Erythroblast (primary cell): ENCODE measurements at regions not wholly inside any gene's neighbourhood (a gene's known extent, or its start where the extent isn't known, plus 50 kb on each side); places are given as distances from the start of the nearest gene placed in this dataset.

ENCODE experiments used
- GATA1 ChIP-seq: IDR thresholded peaks from 2 replicates; pipeline ENCODE4 v1.6.1; 2011; ENCODE audit warnings: low read depth, mild to moderate bottlenecking, control low read depth, low read length, moderate library complexity
- POLR2A ChIP-seq: IDR thresholded peaks from 2 replicates; pipeline ENCODE4 v1.6.1; 2011; ENCODE audit warnings: mild to moderate bottlenecking, low read length

DNA sequence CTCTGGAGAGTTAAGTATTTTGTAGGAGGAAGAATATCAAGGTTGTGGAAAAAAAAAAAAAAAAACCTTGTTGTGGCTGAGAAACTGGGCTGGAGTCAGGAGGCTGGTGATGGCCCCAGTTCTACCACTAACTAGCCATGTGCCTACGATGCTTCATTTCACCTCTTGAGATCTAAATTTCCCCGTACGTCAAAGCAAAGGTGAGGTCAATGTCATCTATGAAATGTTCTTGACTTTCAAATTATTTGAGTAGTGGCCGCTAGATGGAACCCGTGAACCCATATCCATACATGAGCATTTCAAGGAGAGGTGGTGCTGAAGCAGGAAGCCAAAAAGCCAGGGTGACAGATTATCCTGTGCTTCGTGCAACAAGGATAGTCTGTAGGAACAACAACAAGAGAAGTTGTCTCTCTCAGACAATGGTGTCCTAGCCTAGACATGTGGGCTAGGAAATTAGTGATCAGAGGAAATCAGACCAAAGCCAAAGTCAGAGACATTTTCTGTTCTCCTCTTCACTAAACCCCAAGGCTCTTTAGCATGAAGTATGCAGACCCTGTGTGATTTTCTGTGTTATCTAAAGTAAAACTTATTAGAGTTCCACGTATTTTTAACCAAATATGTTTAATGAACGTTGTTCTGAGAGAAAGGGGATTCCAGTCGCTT lies 95.5 kb upstream of the ETV6 start:
- TF ChIP-seq POLR2A (no peak), GATA1 (no peak)
